Osteocyte (in vitro differentiated cells): ENCODE measurements at regions not wholly inside any gene's neighbourhood (a gene's known extent, or its start where the extent isn't known, plus 50 kb on each side); places are given as distances from the start of the nearest gene placed in this dataset.

Experiments used
- DNase-seq: peaks from one replicate; pipeline ENCODE4 v3.0.0; 2021; ENCODE audit warnings: mixed read lengths; ENCODE audit not compliant: unreplicated experiment; ENCODE audit errors: extremely low spot score
- H3K27ac Mint-ChIP-seq: one replicate; pipeline ENCODE4 v1.8.0; 2021; ENCODE audit warnings: mild to moderate bottlenecking, mixed read lengths; ENCODE audit not compliant: unreplicated experiment
- H3K27me3 Mint-ChIP-seq: one replicate; pipeline ENCODE4 v1.8.0; 2021; ENCODE audit warnings: mixed read lengths; ENCODE audit not compliant: unreplicated experiment
- H3K36me3 Mint-ChIP-seq: one replicate; pipeline ENCODE4 v1.8.0; 2021; ENCODE audit warnings: mixed read lengths; ENCODE audit not compliant: unreplicated experiment
- H3K4me1 Mint-ChIP-seq: one replicate; pipeline ENCODE4 v1.8.0; 2021; ENCODE audit warnings: mixed read lengths; ENCODE audit not compliant: unreplicated experiment
- H3K4me3 Mint-ChIP-seq: one replicate; pipeline ENCODE4 v1.8.0; 2021; ENCODE audit warnings: mild to moderate bottlenecking, moderate library complexity, mixed read lengths; ENCODE audit not compliant: unreplicated experiment
- H3K9me3 Mint-ChIP-seq: one replicate; pipeline ENCODE4 v1.8.0; 2021; ENCODE audit warnings: mixed read lengths; ENCODE audit not compliant: unreplicated experiment
- TF ChIP-seq, protein P1 (sequence below): fragments of 200-600 bp; sonication (generic); IDR thresholded peaks from 2 replicates; pipeline ENCODE4 v1.5.0; 2021; ENCODE audit warnings: antibody characterized with exemption, mild to moderate bottlenecking, moderate library complexity

DNA sequence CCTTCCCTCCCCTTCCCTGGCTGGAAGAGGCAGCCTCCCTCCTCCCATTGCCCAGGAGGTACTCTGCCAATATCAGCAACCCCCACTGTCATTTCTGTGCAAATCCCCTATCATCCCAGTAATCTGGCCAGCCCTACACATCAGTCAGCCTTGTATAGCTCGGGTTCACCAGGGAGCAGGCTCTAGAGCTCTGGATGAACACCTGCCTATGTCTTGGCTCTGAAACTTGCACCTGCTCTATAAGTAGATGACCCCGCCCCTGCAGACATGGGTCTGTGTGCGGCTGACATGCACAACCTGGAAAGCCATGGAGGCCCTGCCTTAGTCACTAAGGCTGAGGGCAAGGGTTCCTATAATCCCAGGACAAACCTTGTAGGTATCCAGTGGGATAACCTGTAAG is 1042.9 kb downstream of the UQCRFS1 start:
- DNase-seq = no peak
- no peak overlapping the region for H3K4me3 Mint-ChIP-seq
- H3K4me1 Mint-ChIP-seq = peaks cover 2% of the 10 kb centered on the region
- no peaks in the 10 kb centered on the region for H3K36me3 Mint-ChIP-seq
- TF ChIP-seq, protein P1, sequence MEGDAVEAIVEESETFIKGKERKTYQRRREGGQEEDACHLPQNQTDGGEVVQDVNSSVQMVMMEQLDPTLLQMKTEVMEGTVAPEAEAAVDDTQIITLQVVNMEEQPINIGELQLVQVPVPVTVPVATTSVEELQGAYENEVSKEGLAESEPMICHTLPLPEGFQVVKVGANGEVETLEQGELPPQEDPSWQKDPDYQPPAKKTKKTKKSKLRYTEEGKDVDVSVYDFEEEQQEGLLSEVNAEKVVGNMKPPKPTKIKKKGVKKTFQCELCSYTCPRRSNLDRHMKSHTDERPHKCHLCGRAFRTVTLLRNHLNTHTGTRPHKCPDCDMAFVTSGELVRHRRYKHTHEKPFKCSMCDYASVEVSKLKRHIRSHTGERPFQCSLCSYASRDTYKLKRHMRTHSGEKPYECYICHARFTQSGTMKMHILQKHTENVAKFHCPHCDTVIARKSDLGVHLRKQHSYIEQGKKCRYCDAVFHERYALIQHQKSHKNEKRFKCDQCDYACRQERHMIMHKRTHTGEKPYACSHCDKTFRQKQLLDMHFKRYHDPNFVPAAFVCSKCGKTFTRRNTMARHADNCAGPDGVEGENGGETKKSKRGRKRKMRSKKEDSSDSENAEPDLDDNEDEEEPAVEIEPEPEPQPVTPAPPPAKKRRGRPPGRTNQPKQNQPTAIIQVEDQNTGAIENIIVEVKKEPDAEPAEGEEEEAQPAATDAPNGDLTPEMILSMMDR = no peak
- H3K27ac Mint-ChIP-seq = no peak overlapping the region
- no peaks in the 10 kb centered on the region for H3K27me3 Mint-ChIP-seq
- H3K9me3 Mint-ChIP-seq = peaks cover 21% of the 10 kb centered on the region

DNA sequence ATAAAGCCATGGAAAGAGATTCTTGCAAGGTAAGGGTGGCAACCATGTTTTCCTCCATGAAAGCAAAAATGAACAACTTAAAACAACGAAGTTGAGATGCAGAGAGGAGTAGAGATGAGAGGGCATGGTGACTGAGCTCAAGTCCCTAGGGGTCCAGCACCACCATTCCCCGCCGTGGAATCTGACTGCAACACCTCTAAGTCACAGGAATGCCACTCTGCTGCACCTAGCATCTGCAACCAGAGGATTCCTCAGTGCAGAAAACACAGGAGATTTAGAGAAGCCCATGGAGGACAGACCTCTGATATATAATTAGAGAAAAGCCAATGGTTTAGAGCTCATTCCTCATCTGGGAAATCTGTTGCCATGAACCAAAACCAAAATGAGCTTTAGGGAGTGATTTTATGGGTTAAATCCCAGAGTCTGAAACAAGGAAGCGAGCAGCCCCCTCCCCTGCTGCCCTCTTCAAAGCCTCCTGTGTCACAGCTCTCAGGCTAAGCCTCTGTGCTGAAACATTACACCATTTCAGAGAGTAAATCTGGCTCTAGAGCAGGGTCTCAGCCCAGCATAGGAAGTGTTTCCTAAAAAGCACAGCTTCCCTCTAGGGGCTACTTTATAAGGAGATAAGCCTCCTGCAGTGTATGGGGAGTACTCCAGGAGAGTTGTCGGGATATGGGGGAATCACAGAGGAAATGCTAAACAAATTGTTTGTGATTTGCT is 1043.6 kb downstream of the UQCRFS1 start:
- no peaks in the 10 kb centered on the region for H3K27me3 Mint-ChIP-seq
- TF ChIP-seq, protein P1 = no peak
- no peak for DNase-seq
- no peak overlapping the region for H3K27ac Mint-ChIP-seq
- H3K36me3 Mint-ChIP-seq = no peaks in the 10 kb centered on the region
- peaks cover 2% of the 10 kb centered on the region for H3K4me1 Mint-ChIP-seq
- peaks cover 21% of the 10 kb centered on the region for H3K9me3 Mint-ChIP-seq
- H3K4me3 Mint-ChIP-seq = no peak overlapping the region

DNA sequence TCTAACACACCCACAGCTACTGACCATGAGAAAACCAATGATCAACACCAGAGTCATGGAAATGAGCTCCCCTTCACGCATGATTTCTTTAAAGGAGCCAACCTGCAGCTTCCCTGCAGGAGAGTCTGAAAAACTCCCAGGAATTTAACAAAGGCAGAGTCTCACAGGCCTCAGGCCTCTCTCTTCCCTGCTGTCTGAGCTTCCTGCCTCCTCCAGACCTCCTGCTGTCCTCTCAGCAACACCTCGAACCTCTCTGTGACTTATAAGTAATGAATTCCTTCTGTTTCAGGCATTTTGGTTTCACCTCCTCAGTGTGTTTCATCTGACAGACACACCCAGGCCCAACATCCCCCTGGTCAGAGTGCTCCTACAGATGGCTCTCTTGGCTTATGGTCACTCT is 1044.4 kb downstream of the UQCRFS1 start:
- no peaks in the 10 kb centered on the region for H3K36me3 Mint-ChIP-seq
- peaks cover 22% of the 10 kb centered on the region for H3K9me3 Mint-ChIP-seq
- no peak overlapping the region for H3K27ac Mint-ChIP-seq
- H3K4me1 Mint-ChIP-seq = peaks cover 2% of the 10 kb centered on the region
- DNase-seq = no peak
- TF ChIP-seq, protein P1 = no peak
- no peaks in the 10 kb centered on the region for H3K27me3 Mint-ChIP-seq
- H3K4me3 Mint-ChIP-seq = no peak overlapping the region

DNA sequence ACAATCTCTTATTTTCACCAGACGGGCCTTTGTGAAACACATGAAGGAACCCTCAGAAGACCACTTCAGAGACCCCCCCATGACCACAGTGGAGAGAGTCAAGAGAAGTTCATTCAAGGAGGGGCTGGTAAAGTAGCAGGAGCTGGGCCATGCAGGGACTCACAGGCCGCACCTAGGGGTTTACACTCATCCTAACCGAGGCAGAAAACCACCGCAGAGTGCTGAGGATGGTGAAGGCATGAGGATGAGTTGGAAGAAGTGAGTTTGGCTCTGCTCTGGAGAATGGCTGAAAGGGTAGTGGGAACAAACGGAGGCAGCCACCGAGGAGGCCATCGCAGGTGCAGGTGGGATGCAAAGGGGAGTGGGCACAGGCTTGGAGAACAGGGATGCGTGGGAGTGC is 1046.9 kb downstream of the UQCRFS1 start:
- Mint-ChIP-seq H3K4me1 (peaks cover 2% of the 10 kb centered on the region), H3K27ac (no peak overlapping the region), H3K4me3 (no peak overlapping the region), H3K9me3 (peaks cover 16% of the 10 kb centered on the region), H3K36me3 (no peaks in the 10 kb centered on the region), H3K27me3 (no peaks in the 10 kb centered on the region)
- DNase-seq = no peak
- TF ChIP-seq, protein P1 = no peak

DNA sequence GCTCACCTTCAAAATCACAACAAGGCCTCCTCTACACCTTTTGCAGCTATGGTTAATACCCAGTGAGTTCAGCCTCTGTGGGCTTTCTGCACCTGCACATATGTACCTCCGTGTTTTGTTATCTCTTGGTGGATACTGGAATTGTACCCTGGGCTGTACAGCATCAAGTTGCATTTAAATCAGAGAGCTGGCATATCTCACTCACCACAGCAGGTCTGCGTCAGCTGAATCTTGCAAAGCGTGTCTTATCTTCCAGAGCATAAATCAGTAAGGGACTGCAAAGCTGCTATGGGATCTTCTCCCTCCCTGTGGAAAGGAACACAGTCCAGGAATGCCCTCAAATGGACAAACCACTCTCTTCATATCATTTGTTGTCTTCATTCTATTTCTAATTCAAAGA is 1048.7 kb downstream of the UQCRFS1 start:
- peaks cover 2% of the 10 kb centered on the region for H3K4me1 Mint-ChIP-seq
- TF ChIP-seq, protein P1 = no peak
- H3K9me3 Mint-ChIP-seq = peaks cover 24% of the 10 kb centered on the region
- DNase-seq = no peak
- H3K36me3 Mint-ChIP-seq = no peaks in the 10 kb centered on the region
- H3K27me3 Mint-ChIP-seq = no peaks in the 10 kb centered on the region
- H3K27ac Mint-ChIP-seq = no peak overlapping the region
- no peak overlapping the region for H3K4me3 Mint-ChIP-seq
